Left lung (tissue), 4 donors: ENCODE measurements at regions not wholly inside any gene's neighbourhood (a gene's known extent, or its start where the extent isn't known, plus 50 kb on each side); places are given as distances from the start of the nearest gene placed in this dataset.

Experiments used
- ATAC-seq: fragments of 200-7000 bp; cut with Tn5 transposase; one replicate; pipeline ENCODE4 v1.9.1; 2020; ENCODE audit warnings: moderate library complexity
- DNase-seq, 4 donors: peaks; one replicate each; pipeline ENCODE4 v3.0.0-alpha.2; 2013 to 2020
- H3K27ac ChIP-seq, 2 donors: fragments of 200-600 bp; sonication (generic) in 1 of 2; one replicate each; pipeline versions ENCODE4 v1.5.0 to v1.8.0; 2020 to 2021
- H3K27me3 ChIP-seq, 2 donors: fragments of 200-600 bp; sonication (generic) in 1 of 2; one replicate each; pipeline versions ENCODE4 v1.5.0 to v1.8.0; 2020 to 2021
- H3K36me3 ChIP-seq, 2 donors: fragments of 200-600 bp; sonication (generic) in 1 of 2; one replicate each; pipeline versions ENCODE4 v1.5.0 to v1.8.0; 2020 to 2021
- H3K4me1 ChIP-seq, 2 donors: fragments of 200-600 bp; one replicate each; pipeline ENCODE4 v1.8.0; 2021
- H3K4me3 ChIP-seq, 2 donors: fragments of 200-600 bp; sonication (generic) in 1 of 2; one replicate each; pipeline versions ENCODE4 v1.5.0 to v1.8.0; 2020 to 2021; ENCODE audit warnings: mild to moderate bottlenecking in 1 of 2
- H3K9me3 ChIP-seq, 2 donors: fragments of 200-600 bp; sonication (generic) in 1 of 2; one replicate each; pipeline versions ENCODE4 v1.5.0 to v1.8.0; 2020 to 2021
- intact Hi-C, 2 donors: fragments of 100-400 bp; cut with DNase I; formaldehyde crosslinking; loops; one replicate each; pipeline versions ENCODE4 v1.11.2 to v1.14.2; 2022
- TF ChIP-seq, protein P1 (sequence below), 2 donors: fragments of 200-600 bp; sonication (generic) in 1 of 2; IDR thresholded peaks; one replicate each; pipeline versions ENCODE4 v1.5.0 to v1.8.0; 2021; ENCODE audit warnings: antibody characterized with exemption in 2 of 2
- donor health status: DM: no; HTN: yes; CAD: no.
- donor health status: DM: no; HTN: no; CAD: no.

DNA sequence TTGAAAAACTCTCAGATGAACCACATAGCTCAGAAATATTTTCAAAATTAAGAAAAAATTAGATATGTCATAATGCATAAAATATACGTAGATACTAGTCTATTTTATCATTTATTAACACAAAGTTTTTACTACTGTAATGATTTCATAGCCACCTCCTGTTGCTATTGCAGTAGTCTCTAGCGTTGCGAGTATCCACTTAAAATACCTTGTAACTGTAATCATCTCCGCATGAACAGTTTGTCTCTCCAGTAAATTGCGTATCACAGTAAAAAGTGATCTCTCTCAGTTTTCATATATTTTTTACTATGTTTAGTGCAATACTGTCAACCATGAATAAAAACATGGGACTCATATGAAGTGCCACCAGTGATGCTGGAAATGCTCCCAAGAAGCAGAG lies 417.9 kb upstream of the ZNF462 start:
- DNase-seq, result no peak
- Histone ChIP-seq H3K9me3 (no peaks in the 10 kb centered on the region), H3K4me1 (no peaks in the 10 kb centered on the region), H3K27ac (no peak overlapping the region), H3K36me3 (no peaks in the 10 kb centered on the region), H3K4me3 (no peak overlapping the region), H3K27me3 (no peaks in the 10 kb centered on the region)
- ATAC-seq, result no peak
- intact Hi-C loops, result no loop called here
- TF ChIP-seq, protein P1, sequence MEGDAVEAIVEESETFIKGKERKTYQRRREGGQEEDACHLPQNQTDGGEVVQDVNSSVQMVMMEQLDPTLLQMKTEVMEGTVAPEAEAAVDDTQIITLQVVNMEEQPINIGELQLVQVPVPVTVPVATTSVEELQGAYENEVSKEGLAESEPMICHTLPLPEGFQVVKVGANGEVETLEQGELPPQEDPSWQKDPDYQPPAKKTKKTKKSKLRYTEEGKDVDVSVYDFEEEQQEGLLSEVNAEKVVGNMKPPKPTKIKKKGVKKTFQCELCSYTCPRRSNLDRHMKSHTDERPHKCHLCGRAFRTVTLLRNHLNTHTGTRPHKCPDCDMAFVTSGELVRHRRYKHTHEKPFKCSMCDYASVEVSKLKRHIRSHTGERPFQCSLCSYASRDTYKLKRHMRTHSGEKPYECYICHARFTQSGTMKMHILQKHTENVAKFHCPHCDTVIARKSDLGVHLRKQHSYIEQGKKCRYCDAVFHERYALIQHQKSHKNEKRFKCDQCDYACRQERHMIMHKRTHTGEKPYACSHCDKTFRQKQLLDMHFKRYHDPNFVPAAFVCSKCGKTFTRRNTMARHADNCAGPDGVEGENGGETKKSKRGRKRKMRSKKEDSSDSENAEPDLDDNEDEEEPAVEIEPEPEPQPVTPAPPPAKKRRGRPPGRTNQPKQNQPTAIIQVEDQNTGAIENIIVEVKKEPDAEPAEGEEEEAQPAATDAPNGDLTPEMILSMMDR (IDR thresholded peaks at IDR 0.05), result no peak

DNA sequence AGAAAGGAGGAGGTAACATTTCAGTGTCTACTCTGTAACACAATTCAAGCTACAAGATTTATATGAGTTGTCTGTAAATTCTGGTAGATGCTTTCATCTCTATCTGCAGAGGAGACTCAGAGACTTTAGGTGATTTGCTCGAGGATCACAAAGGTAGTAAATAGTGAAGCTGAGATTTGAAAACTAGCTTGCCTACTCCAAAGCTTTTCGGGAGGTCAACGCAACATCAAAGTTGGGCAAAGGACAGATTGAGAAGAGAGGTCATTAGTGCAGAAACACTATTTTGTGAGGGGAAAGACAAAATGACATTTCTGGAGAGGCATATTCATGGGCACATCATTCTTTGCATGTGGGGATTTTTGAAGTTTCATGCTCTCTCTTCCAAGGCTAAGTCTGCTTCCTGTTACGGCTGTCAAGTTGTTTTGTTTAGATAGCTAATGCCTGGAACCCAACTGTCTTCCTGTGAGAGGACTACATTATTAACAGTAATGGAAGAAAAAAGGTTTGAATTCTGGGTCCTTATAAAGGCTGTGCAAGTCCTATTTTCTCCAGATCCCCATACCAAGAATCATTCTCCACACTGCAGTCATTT lies 413.5 kb upstream of the ZNF462 start:
- TF ChIP-seq, protein P1 (IDR thresholded peaks at IDR 0.05), result no peak
- Histone ChIP-seq H3K27ac (no peak overlapping the region), H3K4me3 (no peak overlapping the region), H3K9me3 (no peaks in the 10 kb centered on the region), H3K27me3 (no peaks in the 10 kb centered on the region), H3K4me1 (no peaks in the 10 kb centered on the region), H3K36me3 (no peaks in the 10 kb centered on the region)
- intact Hi-C loops, result no loop called here
- no peak for DNase-seq
- ATAC-seq, result no peak

DNA sequence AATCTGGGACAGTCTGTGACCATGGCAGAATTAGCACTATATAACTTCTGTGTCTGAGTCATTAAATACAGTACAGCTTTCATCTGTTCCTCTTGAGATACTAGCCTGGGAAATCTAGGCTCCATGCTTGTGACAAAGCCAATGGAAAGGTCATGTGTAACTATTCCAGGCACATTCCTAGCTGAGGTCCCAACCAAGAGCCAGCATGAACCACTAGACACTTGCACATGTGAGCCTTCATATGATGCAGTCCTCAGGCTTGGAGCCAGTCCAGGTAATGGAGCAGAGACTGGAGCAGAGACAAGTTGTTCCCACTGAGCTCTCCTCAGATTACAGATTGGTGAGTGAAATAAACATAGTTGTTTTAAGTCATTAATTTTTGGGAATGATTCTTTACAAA lies 412.4 kb upstream of the ZNF462 start:
- H3K4me3 ChIP-seq, result no peak overlapping the region
- TF ChIP-seq, protein P1 (IDR thresholded peaks at IDR 0.05), result no peak
- H3K27me3 ChIP-seq, result no peaks in the 10 kb centered on the region
- no peaks in the 10 kb centered on the region for H3K9me3 ChIP-seq
- H3K36me3 ChIP-seq, result no peaks in the 10 kb centered on the region
- no peak overlapping the region for H3K27ac ChIP-seq
- H3K4me1 ChIP-seq, result no peaks in the 10 kb centered on the region
- intact Hi-C loops, result no loop called here
- no peak for DNase-seq
- ATAC-seq, result no peak

DNA sequence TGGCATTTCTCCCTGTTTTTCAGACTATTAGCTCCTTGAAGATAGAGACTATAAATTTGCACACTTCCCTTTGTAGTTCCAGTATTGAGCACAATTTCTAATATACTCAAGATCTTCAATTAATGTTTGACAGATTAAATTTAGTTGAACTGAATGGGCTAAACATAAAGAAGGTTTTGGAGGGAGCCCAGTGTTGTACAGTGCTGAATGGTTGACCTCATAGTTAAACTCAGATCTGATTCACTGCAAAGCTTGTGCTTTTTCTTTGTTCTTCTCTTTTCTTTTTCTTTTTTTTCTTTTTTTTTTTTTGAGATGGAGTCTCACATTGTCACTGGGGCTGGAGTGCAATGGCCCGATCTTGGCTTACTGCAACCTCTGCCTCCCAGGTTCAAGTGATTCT lies 411.7 kb upstream of the ZNF462 start:
- ATAC-seq, result no peak

DNA sequence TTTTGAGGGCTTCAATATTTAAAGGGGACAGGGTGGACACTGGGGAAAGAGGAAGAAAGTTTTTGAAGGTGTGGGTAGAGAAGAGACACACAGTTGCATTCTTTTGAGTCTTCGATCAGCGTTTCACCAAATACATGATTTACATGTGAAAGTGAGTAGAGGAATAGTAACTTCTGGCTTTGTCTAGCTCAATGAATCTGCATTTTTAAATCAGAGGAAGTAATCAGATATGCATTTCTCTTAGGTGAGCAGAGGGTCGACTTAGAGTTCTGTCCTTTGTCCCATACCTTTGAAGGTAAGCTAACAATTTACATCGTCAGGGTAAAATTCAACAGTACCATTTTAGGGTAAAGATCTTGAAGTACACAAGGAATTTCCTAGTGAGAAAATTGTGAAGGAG lies 406.4 kb upstream of the ZNF462 start:
- H3K9me3 ChIP-seq, result peaks cover 0 to 21% of the 10 kb centered on the region in 2 donors

More for the DNA sequence above, 411.7 kb upstream of the ZNF462 start:
- DNase-seq, result no peak
- intact Hi-C loops, result no loop called here
- Histone ChIP-seq H3K4me1 (no peaks in the 10 kb centered on the region), H3K4me3 (no peak overlapping the region), H3K27ac (no peak overlapping the region), H3K36me3 (no peaks in the 10 kb centered on the region), H3K9me3 (peaks cover 0 to 1% of the 10 kb centered on the region in 2 donors), H3K27me3 (no peaks in the 10 kb centered on the region)
- TF ChIP-seq, protein P1 (IDR thresholded peaks at IDR 0.05), result no peak

More for the DNA sequence above, 406.4 kb upstream of the ZNF462 start:
- Histone ChIP-seq H3K27ac (no peak overlapping the region), H3K4me3 (no peak overlapping the region), H3K4me1 (no peaks in the 10 kb centered on the region), H3K27me3 (no peaks in the 10 kb centered on the region), H3K36me3 (no peaks in the 10 kb centered on the region)
- TF ChIP-seq, protein P1 (IDR thresholded peaks at IDR 0.05), result no peak
- DNase-seq (no peak), ATAC-seq (no peak)
- intact Hi-C loops, result no loop called here
